ENCODE measurements at regions not wholly inside any gene's neighbourhood (a gene's known extent, or its start where the extent isn't known, plus 50 kb on each side); places are given as distances from the start of the nearest gene placed in this dataset.

DNA sequence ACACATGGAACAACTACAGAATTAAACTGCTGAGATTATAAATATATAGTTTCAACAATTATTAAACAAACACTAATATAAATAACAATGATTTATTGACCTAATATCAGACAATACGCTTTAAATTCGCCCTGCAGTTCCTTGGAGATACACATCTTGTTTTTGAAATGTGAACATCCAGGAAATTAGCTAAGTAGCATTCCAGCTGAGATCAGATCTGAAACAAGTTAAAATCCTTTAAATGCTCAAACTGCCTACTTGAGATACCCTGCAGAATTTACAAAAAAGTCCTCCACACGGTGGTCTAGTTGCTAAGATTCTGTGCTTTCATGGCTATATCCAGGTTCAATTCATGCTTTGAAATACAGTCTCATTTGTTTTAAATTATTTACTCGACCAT, 101.4 kb upstream of the OLFM3 start:
- no peak for TF ChIP-seq RAD21 (IDR thresholded peaks at IDR 0.05; ENCODE audit: low read depth)
- TF ChIP-seq YY1 (IDR thresholded peaks at IDR 0.05; ENCODE audit: low read depth): no peak
- TF ChIP-seq, protein P1, sequence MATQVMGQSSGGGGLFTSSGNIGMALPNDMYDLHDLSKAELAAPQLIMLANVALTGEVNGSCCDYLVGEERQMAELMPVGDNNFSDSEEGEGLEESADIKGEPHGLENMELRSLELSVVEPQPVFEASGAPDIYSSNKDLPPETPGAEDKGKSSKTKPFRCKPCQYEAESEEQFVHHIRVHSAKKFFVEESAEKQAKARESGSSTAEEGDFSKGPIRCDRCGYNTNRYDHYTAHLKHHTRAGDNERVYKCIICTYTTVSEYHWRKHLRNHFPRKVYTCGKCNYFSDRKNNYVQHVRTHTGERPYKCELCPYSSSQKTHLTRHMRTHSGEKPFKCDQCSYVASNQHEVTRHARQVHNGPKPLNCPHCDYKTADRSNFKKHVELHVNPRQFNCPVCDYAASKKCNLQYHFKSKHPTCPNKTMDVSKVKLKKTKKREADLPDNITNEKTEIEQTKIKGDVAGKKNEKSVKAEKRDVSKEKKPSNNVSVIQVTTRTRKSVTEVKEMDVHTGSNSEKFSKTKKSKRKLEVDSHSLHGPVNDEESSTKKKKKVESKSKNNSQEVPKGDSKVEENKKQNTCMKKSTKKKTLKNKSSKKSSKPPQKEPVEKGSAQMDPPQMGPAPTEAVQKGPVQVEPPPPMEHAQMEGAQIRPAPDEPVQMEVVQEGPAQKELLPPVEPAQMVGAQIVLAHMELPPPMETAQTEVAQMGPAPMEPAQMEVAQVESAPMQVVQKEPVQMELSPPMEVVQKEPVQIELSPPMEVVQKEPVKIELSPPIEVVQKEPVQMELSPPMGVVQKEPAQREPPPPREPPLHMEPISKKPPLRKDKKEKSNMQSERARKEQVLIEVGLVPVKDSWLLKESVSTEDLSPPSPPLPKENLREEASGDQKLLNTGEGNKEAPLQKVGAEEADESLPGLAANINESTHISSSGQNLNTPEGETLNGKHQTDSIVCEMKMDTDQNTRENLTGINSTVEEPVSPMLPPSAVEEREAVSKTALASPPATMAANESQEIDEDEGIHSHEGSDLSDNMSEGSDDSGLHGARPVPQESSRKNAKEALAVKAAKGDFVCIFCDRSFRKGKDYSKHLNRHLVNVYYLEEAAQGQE (IDR thresholded peaks at IDR 0.05; ENCODE audit: low read depth): no peak
- no peak for TF ChIP-seq CREB1 (IDR thresholded peaks at IDR 0.05; ENCODE audit: low read depth)
- TF ChIP-seq, protein P2, sequence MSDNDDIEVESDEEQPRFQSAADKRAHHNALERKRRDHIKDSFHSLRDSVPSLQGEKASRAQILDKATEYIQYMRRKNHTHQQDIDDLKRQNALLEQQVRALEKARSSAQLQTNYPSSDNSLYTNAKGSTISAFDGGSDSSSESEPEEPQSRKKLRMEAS (IDR thresholded peaks at IDR 0.05): no peak
- TF ChIP-seq ZBTB7A (IDR thresholded peaks at IDR 0.05; ENCODE audit: low read depth): no peak
- TF ChIP-seq TEAD4 (IDR thresholded peaks at IDR 0.05): no peak
- TF ChIP-seq FOXM1 (IDR thresholded peaks at IDR 0.05; ENCODE audit: borderline replicate concordance, low read depth): no peak
- TF ChIP-seq, protein P3, sequence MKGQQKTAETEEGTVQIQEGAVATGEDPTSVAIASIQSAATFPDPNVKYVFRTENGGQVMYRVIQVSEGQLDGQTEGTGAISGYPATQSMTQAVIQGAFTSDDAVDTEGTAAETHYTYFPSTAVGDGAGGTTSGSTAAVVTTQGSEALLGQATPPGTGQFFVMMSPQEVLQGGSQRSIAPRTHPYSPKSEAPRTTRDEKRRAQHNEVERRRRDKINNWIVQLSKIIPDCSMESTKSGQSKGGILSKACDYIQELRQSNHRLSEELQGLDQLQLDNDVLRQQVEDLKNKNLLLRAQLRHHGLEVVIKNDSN (IDR thresholded peaks at IDR 0.05): no peak
- TF ChIP-seq EP300 (IDR thresholded peaks at IDR 0.05; ENCODE audit: borderline replicate concordance): no peak
- no peak for TF ChIP-seq CEBPB (IDR thresholded peaks at IDR 0.05)
- TF ChIP-seq NFIC (IDR thresholded peaks at IDR 0.05): no peak
